Stimulated activated CD4-positive, alpha-beta T cell treated with anti-CD3 and anti-CD28 coated beads, TNF-alpha, amount 100 ng/mL, for 24 hours (primary cell): ENCODE measurements at regions not wholly inside any gene's neighbourhood (a gene's known extent, or its start where the extent isn't known, plus 50 kb on each side); places are given as distances from the start of the nearest gene placed in this dataset.
"Not testable (repeated sequence)": the region's sequence is repeated elsewhere in the genome, so short reads cannot be mapped to it uniquely, and the experiment has no call there.

Experiments
- DNase-seq, 3 experiments: peaks; one replicate each; pipeline ENCODE4 v3.0.0-alpha.2; 2020; ENCODE audit warnings: low read depth in 3 of 3

- not testable (repeated sequence) for DNase-seq
Observed at GRCh38 chr1:55784941-55785450, 569.8 kb upstream of the USP24 start.

GRCh38 chr1:55781944-55782482 lies 566.8 kb upstream of the USP24 start:
- DNase-seq: no peak

- DNase-seq: no peak
Observed at GRCh38 chr1:55781003-55781402, 565.8 kb upstream of the USP24 start.

- DNase-seq: no peak
Observed at GRCh38 chr1:55777545-55777944, 562.4 kb upstream of the USP24 start.

- no peak for DNase-seq
Observed at GRCh38 chr1:55775007-55775406, 559.8 kb upstream of the USP24 start.

GRCh38 chr1:55774446-55774845 lies 559.3 kb upstream of the USP24 start:
- no peak for DNase-seq

- DNase-seq: no peak
Observed at GRCh38 chr1:55773211-55773940, 558.2 kb upstream of the USP24 start.

- DNase-seq: no peak
Observed at GRCh38 chr1:55768327-55768952, 553.3 kb upstream of the USP24 start.

GRCh38 chr1:55767171-55767570 lies 552.0 kb upstream of the USP24 start:
- DNase-seq: no peak

GRCh38 chr1:55765505-55765904 lies 550.3 kb upstream of the USP24 start:
- not testable (repeated sequence) for DNase-seq

GRCh38 chr1:55751776-55752175 lies 536.6 kb upstream of the USP24 start:
- DNase-seq: no peak

GRCh38 chr1:55750628-55750995 lies 535.4 kb upstream of the USP24 start:
- no peak for DNase-seq

GRCh38 chr1:55749975-55750627 lies 534.9 kb upstream of the USP24 start:
- DNase-seq: no peak

- DNase-seq: no peak
Observed at GRCh38 chr1:55747408-55747841, 532.3 kb upstream of the USP24 start.

GRCh38 chr1:55746710-55747109 lies 531.5 kb upstream of the USP24 start:
- no peak for DNase-seq

- no peak for DNase-seq
Observed at GRCh38 chr1:55741516-55741915, 526.4 kb upstream of the USP24 start.

- DNase-seq: no peak
Observed at GRCh38 chr1:55735106-55735505, 519.9 kb upstream of the USP24 start.

GRCh38 chr1:55726994-55727393 lies 511.8 kb upstream of the USP24 start:
- no peak for DNase-seq

- DNase-seq: no peak
Observed at GRCh38 chr1:55725378-55725777, 510.2 kb upstream of the USP24 start.

- no peak for DNase-seq
Observed at GRCh38 chr1:55724551-55725325, 509.6 kb upstream of the USP24 start.

- no peak for DNase-seq
Observed at GRCh38 chr1:55723001-55723400, 507.8 kb upstream of the USP24 start.

- no peak for DNase-seq
Observed at GRCh38 chr1:55720261-55720660, 505.1 kb upstream of the USP24 start.
